C4-2B (cell line): ENCODE measurements at regions not wholly inside any gene's neighbourhood (a gene's known extent, or its start where the extent isn't known, plus 50 kb on each side); places are given as distances from the start of the nearest gene placed in this dataset.

Source experiments
- CTCF ChIP-seq: fragments of 450-650 bp; conservative IDR thresholded peaks from 2 replicates; pipeline ENCODE4 v1.5.1; 2017; ENCODE audit warnings: mild to moderate bottlenecking
- ZFX ChIP-seq: fragments of 450-650 bp; IDR thresholded peaks from 2 replicates; pipeline ENCODE4 v1.6.1; 2017

DNA sequence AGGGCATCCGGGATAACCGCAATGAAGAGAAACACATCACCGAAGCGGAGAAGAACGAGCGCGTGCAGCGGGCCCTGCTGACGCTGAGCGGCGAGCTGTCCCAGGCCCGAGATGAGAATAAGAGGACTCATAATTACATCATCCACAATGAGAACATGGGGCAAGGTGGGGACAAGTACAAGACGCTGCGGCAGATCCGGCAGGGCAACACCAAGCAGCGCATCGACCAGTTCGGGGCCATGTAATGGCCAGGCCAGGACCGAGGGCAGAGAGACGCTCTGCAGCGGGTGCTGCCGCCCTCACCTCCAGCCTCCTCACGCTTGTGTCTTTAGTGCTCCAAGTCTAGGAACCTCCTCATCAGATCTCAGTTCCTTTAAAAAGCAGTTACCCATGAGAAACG lies 863.7 kb upstream of the ALCAM start:
- TF ChIP-seq CTCF (no peak), ZFX (no peak)
